ENCODE measurements at regions not wholly inside any gene's neighbourhood (a gene's known extent, or its start where the extent isn't known, plus 50 kb on each side); places are given as distances from the start of the nearest gene placed in this dataset.

DNA sequence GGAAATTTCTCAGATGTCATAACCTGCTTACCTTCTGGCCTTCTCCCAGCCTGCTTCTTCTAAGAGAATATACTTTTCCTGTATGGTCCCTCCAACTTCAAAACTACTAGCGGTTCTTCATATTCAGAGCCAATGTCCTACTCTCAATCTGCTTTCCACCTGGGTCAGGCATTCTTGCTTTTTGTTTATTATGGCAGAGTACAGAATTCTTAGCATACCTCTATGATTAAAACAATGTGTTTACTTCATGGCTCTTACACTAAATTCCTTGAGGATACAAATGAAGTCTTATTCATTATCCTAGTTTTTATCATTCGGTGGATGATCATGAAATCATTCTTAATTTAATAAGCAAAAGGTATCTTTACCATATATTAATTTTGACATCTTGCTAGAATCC, 484.2 kb upstream of the SLITRK1 start:
- TF ChIP-seq ZNF232 (CRISPR knock-in tag; IDR thresholded peaks at IDR 0.05), result no peak
- TF ChIP-seq, protein P1, sequence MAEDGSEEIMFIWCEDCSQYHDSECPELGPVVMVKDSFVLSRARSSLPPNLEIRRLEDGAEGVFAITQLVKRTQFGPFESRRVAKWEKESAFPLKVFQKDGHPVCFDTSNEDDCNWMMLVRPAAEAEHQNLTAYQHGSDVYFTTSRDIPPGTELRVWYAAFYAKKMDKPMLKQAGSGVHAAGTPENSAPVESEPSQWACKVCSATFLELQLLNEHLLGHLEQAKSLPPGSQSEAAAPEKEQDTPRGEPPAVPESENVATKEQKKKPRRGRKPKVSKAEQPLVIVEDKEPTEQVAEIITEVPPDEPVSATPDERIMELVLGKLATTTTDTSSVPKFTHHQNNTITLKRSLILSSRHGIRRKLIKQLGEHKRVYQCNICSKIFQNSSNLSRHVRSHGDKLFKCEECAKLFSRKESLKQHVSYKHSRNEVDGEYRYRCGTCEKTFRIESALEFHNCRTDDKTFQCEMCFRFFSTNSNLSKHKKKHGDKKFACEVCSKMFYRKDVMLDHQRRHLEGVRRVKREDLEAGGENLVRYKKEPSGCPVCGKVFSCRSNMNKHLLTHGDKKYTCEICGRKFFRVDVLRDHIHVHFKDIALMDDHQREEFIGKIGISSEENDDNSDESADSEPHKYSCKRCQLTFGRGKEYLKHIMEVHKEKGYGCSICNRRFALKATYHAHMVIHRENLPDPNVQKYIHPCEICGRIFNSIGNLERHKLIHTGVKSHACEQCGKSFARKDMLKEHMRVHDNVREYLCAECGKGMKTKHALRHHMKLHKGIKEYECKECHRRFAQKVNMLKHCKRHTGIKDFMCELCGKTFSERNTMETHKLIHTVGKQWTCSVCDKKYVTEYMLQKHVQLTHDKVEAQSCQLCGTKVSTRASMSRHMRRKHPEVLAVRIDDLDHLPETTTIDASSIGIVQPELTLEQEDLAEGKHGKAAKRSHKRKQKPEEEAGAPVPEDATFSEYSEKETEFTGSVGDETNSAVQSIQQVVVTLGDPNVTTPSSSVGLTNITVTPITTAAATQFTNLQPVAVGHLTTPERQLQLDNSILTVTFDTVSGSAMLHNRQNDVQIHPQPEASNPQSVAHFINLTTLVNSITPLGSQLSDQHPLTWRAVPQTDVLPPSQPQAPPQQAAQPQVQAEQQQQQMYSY (CRISPR knock-in tag; IDR thresholded peaks at IDR 0.05), result no peak
- TF ChIP-seq, protein P2, sequence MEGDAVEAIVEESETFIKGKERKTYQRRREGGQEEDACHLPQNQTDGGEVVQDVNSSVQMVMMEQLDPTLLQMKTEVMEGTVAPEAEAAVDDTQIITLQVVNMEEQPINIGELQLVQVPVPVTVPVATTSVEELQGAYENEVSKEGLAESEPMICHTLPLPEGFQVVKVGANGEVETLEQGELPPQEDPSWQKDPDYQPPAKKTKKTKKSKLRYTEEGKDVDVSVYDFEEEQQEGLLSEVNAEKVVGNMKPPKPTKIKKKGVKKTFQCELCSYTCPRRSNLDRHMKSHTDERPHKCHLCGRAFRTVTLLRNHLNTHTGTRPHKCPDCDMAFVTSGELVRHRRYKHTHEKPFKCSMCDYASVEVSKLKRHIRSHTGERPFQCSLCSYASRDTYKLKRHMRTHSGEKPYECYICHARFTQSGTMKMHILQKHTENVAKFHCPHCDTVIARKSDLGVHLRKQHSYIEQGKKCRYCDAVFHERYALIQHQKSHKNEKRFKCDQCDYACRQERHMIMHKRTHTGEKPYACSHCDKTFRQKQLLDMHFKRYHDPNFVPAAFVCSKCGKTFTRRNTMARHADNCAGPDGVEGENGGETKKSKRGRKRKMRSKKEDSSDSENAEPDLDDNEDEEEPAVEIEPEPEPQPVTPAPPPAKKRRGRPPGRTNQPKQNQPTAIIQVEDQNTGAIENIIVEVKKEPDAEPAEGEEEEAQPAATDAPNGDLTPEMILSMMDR (IDR thresholded peaks at IDR 0.05), result no peak
- TF ChIP-seq, protein P3, sequence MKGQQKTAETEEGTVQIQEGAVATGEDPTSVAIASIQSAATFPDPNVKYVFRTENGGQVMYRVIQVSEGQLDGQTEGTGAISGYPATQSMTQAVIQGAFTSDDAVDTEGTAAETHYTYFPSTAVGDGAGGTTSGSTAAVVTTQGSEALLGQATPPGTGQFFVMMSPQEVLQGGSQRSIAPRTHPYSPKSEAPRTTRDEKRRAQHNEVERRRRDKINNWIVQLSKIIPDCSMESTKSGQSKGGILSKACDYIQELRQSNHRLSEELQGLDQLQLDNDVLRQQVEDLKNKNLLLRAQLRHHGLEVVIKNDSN (CRISPR knock-in tag; IDR thresholded peaks at IDR 0.05), result no peak
- TF ChIP-seq, protein P4, sequence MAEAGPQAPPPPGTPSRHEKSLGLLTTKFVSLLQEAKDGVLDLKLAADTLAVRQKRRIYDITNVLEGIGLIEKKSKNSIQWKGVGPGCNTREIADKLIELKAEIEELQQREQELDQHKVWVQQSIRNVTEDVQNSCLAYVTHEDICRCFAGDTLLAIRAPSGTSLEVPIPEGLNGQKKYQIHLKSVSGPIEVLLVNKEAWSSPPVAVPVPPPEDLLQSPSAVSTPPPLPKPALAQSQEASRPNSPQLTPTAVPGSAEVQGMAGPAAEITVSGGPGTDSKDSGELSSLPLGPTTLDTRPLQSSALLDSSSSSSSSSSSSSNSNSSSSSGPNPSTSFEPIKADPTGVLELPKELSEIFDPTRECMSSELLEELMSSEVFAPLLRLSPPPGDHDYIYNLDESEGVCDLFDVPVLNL (CRISPR knock-in tag; IDR thresholded peaks at IDR 0.05; ENCODE audit: borderline replicate concordance, low read depth), result no peak
- TF ChIP-seq, protein P5, sequence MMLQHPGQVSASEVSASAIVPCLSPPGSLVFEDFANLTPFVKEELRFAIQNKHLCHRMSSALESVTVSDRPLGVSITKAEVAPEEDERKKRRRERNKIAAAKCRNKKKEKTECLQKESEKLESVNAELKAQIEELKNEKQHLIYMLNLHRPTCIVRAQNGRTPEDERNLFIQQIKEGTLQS (CRISPR knock-in tag; conservative IDR thresholded peaks at IDR 0.05), result no peak
- TF ChIP-seq NR1H2 (CRISPR knock-in tag; IDR thresholded peaks at IDR 0.05), result no peak
- TF ChIP-seq IRF2 (CRISPR knock-in tag; IDR thresholded peaks at IDR 0.05; ENCODE audit: borderline replicate concordance, low read depth), result no peak
- TF ChIP-seq, protein P6, sequence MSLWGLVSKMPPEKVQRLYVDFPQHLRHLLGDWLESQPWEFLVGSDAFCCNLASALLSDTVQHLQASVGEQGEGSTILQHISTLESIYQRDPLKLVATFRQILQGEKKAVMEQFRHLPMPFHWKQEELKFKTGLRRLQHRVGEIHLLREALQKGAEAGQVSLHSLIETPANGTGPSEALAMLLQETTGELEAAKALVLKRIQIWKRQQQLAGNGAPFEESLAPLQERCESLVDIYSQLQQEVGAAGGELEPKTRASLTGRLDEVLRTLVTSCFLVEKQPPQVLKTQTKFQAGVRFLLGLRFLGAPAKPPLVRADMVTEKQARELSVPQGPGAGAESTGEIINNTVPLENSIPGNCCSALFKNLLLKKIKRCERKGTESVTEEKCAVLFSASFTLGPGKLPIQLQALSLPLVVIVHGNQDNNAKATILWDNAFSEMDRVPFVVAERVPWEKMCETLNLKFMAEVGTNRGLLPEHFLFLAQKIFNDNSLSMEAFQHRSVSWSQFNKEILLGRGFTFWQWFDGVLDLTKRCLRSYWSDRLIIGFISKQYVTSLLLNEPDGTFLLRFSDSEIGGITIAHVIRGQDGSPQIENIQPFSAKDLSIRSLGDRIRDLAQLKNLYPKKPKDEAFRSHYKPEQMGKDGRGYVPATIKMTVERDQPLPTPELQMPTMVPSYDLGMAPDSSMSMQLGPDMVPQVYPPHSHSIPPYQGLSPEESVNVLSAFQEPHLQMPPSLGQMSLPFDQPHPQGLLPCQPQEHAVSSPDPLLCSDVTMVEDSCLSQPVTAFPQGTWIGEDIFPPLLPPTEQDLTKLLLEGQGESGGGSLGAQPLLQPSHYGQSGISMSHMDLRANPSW (CRISPR knock-in tag; conservative IDR thresholded peaks at IDR 0.05; ENCODE audit: low read depth), result no peak
- TF ChIP-seq FOXJ3 (CRISPR knock-in tag; IDR thresholded peaks at IDR 0.05; ENCODE audit: borderline replicate concordance), result no peak
- no peak for TF ChIP-seq CREB1 (CRISPR knock-in tag; IDR thresholded peaks at IDR 0.05)
- TF ChIP-seq, protein P7, sequence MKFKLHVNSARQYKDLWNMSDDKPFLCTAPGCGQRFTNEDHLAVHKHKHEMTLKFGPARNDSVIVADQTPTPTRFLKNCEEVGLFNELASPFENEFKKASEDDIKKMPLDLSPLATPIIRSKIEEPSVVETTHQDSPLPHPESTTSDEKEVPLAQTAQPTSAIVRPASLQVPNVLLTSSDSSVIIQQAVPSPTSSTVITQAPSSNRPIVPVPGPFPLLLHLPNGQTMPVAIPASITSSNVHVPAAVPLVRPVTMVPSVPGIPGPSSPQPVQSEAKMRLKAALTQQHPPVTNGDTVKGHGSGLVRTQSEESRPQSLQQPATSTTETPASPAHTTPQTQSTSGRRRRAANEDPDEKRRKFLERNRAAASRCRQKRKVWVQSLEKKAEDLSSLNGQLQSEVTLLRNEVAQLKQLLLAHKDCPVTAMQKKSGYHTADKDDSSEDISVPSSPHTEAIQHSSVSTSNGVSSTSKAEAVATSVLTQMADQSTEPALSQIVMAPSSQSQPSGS (CRISPR knock-in tag; IDR thresholded peaks at IDR 0.05; ENCODE audit: borderline replicate concordance, low read depth), result no peak
- TF ChIP-seq, protein P8, sequence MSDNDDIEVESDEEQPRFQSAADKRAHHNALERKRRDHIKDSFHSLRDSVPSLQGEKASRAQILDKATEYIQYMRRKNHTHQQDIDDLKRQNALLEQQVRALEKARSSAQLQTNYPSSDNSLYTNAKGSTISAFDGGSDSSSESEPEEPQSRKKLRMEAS (CRISPR knock-in tag; IDR thresholded peaks at IDR 0.05), result no peak
- no peak for TF ChIP-seq GABPB1 (CRISPR knock-in tag; IDR thresholded peaks at IDR 0.05)
